ENCODE measurements at regions not wholly inside any gene's neighbourhood (a gene's known extent, or its start where the extent isn't known, plus 50 kb on each side); places are given as distances from the start of the nearest gene placed in this dataset.

- POLR2A ChIA-PET, result no interaction called here
- no peak for TF ChIP-seq CTCF (IDR thresholded peaks at IDR 0.05; ENCODE audit: control extremely low read depth, extremely low read depth, low read depth, missing control alignments)
- CTCF ChIA-PET, result interaction anchor here (1.3 kb wide), 1 partner anchor 12 kb away, joined by 4 read pairs; no protein-coding TSS in a partner anchor
- DNase-seq (ENCODE audit: extremely low spot score), result no peak
Observed at GRCh38 chr4:165548702-165549101, 169.9 kb downstream of the CPE start.

- DNase-seq (ENCODE audit: extremely low spot score), result no peak
- ChIA-PET POLR2A (no interaction called here), CTCF (interaction anchor here (2.8 kb wide), 1 partner anchor 10 kb away, joined by 9 read pairs; no protein-coding TSS in a partner anchor)
- TF ChIP-seq CTCF (IDR thresholded peaks at IDR 0.05; ENCODE audit: control extremely low read depth, extremely low read depth, low read depth, missing control alignments), result no peak
Observed at GRCh38 chr4:165553221-165553810, 174.5 kb downstream of the CPE start.

GRCh38 chr4:165555302-165555701 is 176.5 kb downstream of the CPE start:
- ChIA-PET POLR2A (no interaction called here), CTCF (interaction anchor here (2.8 kb wide), 1 partner anchor 12 kb away, joined by 9 read pairs; no protein-coding TSS in a partner anchor)
- no peak for TF ChIP-seq CTCF (IDR thresholded peaks at IDR 0.05; ENCODE audit: control extremely low read depth, extremely low read depth, low read depth, missing control alignments)
- no peak for DNase-seq (ENCODE audit: extremely low spot score)

- no peak for TF ChIP-seq CTCF (IDR thresholded peaks at IDR 0.05; ENCODE audit: control extremely low read depth, extremely low read depth, low read depth, missing control alignments)
- DNase-seq (ENCODE audit: extremely low spot score), result no peak
- ChIA-PET CTCF (no interaction called here), POLR2A (no interaction called here)
Observed at GRCh38 chr4:165556383-165556782, 177.6 kb downstream of the CPE start.

GRCh38 chr4:165560941-165561340 is 182.1 kb downstream of the CPE start:
- ChIA-PET CTCF (interaction anchor here (1.2 to 2.0 kb wide), 2 partner anchors 19 to 120 kb away, joined by 3 to 9 read pairs; no protein-coding TSS in a partner anchor), POLR2A (no interaction called here)
- no peak for DNase-seq (ENCODE audit: extremely low spot score)
- TF ChIP-seq CTCF (IDR thresholded peaks at IDR 0.05; ENCODE audit: control extremely low read depth, extremely low read depth, low read depth, missing control alignments), result no peak

- ChIA-PET CTCF (interaction anchor here (2.0 kb wide), 1 partner anchor 10 kb away, joined by 4 read pairs; no protein-coding TSS in a partner anchor), POLR2A (no interaction called here)
- no peak for DNase-seq (ENCODE audit: extremely low spot score)
- TF ChIP-seq CTCF (IDR thresholded peaks at IDR 0.05; ENCODE audit: control extremely low read depth, extremely low read depth, low read depth, missing control alignments), result no peak
Observed at GRCh38 chr4:165563851-165564250, 185.0 kb downstream of the CPE start.

All from GM10248 (cell line).